Kidney capillary endothelial cell (primary cell): ENCODE measurements at regions not wholly inside any gene's neighbourhood (a gene's known extent, or its start where the extent isn't known, plus 50 kb on each side); places are given as distances from the start of the nearest gene placed in this dataset.

Experiments
- DNase-seq: peaks from one replicate; pipeline ENCODE4 v3.0.0-alpha.2; 2018; ENCODE audit warnings: low spot score

DNA sequence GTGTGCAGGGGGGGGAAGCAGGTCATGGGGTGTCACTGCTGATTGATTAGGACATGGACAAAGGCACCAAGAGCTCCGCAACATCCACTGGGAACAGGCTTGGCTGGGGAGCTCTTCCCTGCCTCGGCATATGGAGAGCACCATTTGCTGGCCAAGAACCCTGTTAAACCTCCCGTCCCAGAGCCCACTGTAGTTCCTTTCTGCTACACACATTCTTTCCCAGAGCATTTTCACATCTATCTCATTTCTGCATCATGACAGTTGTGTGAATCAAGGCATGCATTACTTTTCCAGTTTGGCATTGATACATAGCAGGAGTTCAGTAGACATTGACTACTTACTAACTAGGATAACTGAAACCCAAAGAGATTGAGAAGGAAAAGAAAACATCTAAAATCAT, 333.4 kb upstream of the B3GAT1 start:
- no peak for DNase-seq

DNA sequence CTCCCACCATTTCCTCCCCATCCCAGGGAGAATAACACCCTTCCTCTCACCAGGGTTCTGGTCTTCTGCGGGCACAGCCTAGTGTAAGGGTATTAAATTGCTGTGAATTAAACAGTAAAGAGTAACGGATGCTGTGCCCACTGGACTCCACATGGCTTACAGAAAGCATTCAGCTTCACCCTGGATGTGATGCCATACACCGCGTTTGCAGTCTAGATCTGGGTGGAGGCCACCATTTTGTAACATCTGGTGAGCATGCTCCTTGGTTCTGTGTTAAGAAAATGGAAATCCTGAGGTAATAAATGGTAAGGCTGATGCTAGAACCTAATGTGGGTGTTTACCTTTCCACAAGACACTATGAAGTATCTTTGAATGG, 331.8 kb upstream of the B3GAT1 start:
- no peak for DNase-seq

DNA sequence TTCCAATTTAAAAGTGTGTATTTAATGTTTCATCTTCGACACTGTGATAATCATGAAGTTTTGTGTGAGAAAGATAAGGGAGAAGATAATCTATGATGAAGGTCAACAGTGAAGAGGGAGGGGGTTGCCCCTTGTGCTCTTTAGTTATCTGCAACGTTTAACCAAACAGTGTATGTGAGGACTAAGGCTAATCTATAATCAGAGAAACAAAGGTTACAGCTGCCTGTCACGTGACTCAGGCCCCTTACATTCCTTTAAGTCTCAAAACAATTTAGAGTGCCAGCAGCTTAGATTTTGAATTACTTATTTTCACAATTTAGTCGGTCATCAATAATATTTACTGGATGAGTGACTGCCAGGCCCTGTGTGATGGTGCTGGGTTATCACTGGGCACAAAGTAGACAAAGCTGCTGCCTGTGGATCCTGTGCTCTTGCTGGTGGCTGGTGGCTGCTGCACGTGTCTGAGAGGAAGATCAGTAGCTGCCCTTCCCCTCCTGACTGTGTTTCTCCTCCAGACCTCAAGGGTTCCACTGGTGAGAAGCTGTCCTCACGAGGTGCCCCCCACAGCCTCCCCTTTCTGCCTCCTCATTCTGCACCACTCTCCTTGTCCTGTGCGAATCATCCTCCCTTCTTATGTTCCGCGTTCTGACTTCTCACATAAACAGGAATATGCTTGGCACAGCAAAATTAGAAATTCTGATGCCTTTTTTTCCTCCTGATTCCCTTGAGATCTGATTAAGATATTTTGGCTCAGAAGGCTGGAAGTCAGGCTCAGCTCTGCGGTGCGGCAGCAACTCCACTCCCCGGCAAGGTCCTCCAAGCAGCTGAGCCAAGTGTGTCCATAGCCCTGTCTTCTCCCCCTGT, 331.1 kb upstream of the B3GAT1 start:
- no peak for DNase-seq

DNA sequence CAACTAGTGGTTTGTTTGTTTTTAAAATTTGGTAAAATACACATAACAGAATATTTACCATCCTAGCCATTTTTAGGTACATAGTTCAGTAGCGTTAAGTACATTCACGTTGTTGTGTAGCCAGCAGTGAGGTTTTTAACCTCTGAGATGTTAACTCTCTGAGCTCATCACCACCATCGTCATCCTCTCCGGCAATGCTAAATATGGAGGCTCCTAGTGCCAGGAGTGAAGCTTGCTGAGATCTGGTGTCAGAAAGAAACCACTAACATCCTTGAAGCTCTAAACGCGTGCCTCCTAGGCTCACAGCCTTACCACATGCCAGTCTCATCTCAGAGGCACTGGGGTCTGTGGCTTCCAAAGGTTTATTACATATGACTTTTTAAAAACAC, 330.2 kb upstream of the B3GAT1 start:
- DNase-seq = no peak

DNA sequence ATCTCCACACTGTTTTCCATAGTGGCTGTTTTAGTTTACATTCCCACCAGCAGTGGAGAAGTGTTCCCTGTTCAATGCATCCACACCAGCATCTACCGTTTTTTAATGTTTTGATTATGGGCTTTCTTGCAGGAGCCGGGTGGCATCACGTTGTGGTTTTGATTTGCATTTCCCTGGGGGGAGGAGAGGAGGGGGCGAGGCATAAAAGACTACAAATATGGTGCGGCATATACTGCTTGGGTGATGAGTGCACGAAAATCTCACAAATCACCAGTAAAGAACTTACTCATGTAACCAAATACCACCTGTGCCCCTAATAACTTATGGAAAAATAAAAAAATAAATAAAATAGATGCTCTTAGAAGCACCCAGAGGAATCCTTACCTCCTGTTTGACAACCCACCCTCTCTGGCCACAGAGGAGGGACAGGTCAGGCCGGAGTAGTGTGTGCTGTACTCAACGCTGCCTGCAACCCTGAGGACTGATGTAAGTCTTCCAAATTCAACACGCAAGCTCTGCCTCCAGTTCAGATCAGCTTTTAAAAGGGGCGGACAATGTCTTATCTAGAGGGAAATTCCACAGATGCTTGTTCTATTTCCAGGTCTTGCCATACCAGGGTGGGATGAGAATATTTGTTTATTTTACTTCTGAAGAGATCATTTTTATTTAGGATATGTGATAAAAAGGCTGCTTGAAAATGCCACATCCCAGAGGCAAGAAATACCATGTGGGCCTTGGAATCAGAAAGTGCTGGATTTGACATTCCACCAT, 329.6 kb upstream of the B3GAT1 start:
- no peak for DNase-seq

DNA sequence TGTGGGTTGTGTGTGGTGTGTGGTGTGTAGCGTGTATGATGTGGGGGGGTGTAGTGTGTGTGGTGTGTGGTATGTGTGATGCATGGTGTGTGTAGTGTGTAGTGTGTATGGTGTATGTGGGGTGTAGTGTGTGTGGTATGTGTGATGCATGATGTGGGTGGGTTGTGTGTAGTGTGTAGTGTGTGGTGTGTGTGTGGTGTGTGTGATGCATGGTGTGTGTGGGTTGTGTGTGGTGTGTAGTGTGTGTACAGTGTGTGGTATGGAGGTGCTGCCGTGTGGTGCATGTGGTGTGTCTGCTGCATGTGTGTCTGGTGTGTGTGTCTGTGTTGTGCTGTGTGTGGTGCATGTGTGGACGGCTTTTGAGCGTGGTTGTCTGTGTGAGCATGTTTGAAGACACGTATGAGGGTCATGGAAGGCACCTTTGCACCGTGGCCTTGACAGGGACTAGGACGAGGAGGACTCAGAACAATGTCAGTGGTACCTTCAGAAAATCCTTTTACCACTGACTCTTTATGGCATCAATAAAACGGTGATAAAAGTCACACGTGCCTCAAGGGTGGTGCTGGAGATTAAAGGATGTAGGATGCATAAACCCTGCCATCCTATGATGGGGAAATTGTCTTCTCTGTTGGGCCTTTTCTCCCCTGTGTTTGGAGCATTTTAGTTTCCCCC, 328.7 kb upstream of the B3GAT1 start:
- DNase-seq = no peak

DNA sequence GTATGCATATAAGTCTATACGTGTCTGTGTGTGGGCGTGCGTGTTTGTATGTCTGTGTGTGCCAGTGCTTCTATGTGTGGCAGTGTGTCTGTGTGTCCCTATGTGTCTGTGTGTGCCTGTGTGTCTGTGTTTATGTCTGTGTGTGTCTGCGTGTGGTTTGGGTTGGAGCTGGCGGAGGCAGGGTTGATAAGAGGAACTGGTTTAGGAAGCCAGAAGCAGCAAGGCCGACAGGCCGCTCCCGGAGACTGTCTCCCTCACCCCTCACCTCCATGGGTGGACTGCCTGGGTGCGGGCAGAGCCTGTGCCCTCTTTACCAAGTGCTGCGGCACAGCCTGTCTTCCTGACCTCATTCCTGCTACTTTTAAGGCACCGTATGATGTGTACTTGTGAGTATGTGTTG, 327.1 kb upstream of the B3GAT1 start:
- DNase-seq = no peak

DNA sequence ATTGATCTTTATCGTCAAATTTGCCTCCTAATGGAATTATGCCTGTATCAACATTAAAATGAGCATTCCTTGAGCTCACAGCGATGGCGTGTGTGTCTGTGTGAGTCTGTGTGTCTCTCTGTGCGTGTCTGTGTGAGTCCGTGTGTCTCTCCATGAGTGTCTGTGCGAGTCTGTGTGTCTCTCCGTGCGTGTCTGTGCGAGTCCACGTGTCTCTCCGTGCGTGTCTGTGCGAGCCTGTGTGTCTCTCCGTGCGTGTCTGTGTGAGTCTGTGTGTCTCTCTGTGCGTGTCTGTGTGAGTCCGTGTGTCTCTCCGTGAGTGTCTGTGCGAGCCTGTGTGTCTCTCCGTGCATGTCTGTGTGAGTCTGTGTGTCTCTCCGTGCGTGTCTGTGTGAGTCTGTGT, 326.5 kb upstream of the B3GAT1 start:
- DNase-seq = no peak

DNA sequence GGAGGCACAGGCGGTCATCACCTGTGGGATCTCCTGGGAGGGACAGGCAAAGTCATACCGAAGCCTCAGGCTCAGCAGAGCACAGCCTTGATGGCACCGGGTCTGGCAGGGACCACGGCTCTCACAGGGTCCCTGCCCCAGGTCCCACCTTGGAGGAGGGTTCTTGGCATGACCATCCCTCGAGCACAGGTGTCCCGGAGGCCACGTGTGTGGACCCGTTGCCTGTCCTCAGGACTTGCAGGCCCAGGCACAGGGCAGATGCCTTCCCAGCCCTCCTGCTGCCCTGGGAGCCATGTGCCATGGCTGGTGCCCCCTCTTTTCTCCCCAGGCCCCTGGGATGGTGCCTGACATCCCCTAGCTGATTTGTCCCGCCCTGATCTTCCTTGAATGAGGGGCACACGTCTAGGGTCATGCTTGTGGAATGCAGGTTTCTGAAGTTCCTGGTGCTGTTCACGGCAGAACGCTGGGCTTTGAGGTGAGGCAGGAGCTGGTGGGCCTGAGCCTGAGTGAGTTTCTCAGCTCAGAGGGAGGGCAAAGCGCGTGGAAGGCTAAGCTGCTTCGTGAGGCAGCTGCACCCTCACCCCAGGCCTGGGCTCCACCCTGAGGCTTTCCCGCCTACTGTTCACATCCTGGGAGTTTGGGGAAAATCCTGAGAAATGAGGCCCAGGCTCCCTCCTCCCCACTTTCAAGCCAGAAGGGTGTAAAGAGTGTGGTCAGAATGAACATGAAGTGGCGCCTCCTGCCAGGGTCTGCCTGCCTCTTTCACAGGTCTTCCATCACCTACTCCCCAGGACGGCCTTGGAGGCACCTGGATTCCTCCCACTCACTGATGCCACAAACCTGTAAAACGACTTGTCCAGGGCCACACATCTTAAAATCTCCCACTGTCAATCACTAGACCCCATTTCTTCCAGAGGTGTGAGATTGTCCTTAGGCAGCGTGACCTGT, 325.8 kb upstream of the B3GAT1 start:
- DNase-seq = no peak

DNA sequence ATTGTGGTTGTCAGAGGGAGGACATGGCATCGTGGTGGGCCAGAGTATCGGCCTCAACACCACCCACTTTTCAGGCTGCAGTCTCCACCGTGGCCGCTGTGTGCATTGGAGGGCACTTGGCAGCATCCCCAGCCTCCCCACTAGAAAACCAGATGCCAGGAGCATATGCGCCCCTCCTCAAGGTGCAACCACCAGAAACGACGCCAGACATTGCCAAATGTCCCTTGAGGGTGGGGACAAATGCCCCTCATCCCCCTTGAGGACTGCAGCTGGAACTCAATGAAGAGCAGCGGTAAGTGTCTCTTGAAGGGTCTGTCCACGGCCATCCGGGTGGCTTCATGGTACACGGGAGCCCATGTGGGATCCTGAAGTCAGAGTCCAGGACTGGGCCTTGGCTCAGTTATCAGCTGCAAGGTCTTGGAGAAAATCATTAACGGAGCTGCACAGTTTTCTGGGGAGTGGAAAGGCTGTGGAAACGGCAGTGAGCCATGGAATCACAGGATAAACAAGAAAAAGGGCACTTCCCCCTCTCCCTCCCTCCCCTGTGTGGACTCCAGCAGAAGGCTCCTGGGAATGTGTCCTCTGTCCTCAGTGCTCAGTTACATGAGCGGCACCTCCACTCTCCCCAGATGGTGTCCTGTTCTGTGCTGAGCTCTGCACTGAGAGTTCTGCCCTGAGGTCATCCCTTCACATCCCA, 324.4 kb upstream of the B3GAT1 start:
- no peak for DNase-seq

DNA sequence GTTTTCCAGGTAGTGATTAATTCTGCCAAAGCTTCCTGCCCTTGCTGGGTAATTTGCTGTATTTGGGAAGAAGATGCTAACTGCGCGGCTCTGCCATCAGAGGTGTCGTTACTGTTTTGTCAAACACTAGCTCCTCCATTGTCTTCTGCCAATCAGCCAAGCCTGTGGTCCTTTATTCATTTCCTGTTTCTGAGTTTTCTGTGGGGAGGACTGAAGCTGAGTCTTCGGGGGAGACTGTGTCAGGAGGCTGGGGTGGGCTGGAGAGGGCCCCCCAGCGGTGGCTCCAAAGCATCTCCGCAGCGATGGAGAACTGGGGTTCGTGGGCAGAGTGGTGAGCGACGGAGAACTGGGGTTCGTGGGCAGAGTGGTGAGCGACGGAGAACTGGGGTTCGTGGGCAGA, 322.9 kb upstream of the B3GAT1 start:
- DNase-seq = no peak

DNA sequence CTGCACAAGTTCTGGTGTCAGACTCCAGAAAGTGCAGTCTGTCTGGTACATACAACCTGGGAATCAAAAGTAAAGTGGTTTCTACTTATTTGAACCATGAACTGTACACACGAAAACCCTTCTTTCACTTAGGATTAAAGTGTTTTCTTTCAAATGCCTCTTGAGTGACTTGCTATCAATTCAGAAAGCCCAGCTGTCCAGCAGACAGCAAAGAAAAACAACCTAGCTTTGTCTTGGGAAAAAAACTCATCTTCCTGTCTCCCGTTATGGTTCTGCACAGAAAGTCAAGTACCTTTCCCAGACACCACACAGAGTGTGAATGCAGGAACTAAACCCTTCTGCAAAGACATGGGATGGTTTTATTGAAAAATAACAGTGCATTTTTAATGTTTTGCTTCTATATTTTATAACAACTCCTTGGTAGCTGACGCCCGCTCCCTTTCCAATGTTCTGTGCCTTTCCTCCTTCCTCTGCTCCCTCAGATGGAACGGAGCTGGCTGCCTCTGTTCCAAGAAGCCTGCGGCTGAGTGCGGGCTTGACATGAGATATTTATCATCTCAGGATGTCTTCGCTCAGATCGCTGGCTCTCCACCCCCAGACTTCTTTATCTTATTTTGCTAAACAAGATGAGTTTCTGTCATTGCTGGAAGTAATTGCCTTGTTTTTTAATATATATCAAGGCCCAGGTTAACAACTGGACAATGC, 322.3 kb upstream of the B3GAT1 start:
- no peak for DNase-seq

DNA sequence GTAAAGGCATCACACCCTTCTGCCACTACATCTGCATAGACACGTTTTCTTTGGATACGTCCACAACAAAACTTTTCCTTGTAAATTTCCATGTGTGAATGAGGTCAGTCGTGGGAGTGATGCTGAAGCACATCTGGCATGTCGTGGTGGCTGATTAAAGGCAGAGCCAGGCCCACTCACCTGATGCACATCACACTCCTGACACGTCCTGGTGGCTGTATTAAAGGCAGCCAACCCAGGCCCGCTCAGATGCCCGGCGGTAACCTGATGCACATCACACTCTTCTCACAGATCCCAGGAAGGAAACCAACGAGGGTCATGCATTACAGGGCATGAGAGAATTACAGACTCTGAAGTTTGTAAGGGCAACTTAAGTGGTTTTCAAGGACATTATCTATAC, 321.6 kb upstream of the B3GAT1 start:
- DNase-seq = no peak

DNA sequence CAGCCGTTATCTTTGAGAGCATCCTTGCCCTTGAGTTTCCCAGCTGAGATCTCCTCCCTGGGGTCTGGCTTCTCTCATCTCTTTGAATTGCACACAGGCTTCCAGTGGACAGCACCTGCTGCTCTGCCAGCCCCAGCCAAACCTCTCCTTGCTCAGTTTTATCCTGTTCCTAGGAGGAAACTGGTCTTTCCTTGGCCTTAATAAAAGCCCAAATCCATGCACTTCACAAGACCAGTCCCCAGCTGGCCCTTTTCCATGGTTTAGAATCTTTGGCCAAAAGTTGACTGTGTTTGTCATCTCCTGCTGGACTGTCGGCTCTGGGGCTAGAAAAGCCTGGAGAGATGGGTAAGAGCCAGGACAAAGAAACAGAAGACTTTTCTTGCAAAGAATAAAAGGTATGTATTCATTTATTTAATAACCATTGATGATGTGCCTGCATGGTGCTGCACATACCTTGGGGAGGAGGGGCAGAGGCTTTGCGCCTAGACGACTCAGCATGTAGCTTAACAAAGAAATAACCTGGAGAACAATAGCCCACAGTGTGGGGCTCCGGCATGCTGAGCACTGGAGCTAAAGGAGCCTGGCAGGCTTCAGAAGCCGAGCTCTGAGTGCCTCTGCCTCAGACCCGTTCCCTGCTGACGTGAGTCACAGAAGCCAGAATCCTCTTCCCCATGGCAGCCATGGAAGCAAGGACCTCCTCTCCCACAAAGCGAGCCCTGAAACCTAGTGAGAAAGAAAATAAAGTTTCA, 319.3 kb upstream of the B3GAT1 start:
- no peak for DNase-seq

DNA sequence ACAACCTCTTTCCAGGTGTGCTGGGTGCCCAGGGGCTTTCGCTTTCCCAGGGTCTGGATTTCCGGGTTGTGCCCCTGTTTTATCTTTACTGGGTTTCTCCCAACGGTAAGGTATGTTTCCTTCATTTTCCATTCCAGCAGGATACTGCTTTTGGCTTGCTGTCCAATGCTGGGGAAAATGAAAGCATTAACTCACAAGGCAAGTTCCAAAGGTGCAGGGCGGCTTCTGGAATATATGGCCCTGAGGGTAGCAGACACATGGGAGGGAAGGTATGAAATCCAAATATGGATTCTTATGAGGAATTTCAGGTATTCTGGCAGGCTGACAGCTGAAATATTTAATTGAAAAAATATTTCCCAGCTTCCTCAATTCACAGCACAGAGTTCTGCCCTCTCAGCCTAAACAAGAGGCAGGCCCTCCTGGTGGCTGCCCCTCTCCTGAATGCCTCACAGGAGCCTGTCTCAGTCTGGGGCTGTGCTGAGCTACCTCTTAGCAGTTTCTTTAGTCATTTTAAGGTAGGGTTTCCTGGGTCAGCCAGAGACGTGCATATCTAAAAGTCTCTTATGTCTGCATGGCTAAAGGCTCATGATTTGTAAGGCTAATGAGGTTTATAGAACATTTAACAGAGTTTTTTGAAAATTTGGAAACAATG, 318.6 kb upstream of the B3GAT1 start:
- DNase-seq = no peak

DNA sequence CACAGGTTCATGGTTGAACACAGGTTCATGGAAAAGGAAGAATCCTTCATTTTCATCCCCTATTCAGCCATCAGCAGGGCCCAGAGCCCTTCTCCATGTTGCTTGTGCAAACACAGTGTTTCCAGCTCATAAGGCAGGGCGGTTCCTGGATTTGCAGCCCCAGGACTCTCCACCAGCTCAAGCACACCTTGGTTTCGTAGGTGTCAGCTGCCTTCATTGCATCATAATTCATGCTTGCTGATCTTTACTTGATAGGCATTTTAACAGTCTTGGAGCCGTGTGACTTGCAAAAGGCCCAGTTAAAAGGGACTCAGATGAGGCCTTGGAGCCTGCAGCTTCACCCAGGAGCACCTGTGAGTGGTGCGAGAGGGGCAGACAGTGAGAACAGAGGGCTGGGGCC, 318.1 kb upstream of the B3GAT1 start:
- DNase-seq = no peak

DNA sequence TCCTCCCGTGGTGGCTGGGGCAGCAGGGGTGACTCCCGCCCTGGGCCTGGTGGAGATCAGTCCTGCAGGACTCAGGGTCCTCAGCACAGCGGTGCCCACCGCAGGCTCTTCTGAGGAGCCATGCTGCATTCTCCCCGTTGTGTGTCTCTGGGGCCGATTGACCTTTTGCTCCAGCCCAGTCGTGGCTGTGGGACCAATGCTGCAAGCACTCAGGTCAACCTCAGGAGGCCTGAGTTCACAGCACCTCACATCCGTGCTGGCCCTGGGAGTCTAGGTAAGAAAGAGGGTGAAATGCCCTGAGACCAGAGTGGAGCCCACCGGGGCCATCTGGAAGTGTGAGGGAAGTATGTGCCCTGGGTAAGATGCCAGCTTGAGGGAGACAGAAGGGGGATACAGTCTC, 316.1 kb upstream of the B3GAT1 start:
- no peak for DNase-seq

DNA sequence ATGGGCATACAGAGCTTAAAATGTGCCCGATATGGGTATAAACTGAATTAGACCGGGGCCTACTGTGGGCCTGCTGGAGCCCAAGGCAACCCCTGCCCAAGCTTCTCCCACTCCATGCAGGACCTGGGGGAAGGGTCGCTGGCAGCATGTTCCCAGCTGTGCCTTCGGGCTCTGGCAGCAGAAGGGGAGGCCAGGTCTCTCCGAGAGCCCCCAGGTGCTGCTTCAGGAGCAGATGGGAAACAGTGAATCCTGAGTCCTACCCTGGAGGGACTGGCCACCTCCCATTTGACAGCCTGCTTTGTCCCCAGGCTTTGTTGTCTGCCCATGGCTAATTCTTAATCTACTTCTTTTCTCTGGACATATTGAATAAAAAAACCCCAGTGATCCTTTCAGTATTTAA, 315.6 kb upstream of the B3GAT1 start:
- DNase-seq = no peak

DNA sequence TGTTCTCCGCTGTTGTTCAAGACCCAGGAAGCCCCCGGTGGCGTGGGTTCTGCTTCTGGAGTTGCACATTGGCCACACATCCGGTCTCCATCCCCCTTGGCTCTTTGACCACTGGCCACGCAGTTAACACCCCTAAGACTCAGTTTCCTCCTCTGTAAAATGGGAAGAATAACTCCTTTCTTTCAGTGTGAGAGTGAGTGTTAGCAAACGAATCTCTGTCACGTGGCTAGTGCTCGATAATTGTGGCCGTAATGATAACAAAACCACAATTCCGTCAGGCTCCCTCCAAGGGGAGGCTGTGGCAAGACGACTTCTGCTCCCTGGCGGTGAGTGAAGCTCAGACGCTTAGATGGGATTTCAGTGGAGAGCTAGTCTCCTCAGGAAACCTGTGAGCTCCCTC, 315.2 kb upstream of the B3GAT1 start:
- DNase-seq = no peak
